A673 (cell line): ENCODE measurements at regions not wholly inside any gene's neighbourhood (a gene's known extent, or its start where the extent isn't known, plus 50 kb on each side); places are given as distances from the start of the nearest gene placed in this dataset.

Source experiments
- EZH2 ChIP-seq: fragments of 200-600 bp; sonication (generic); IDR thresholded peaks from 2 replicates; pipeline ENCODE4 v1.6.1; 2017; ENCODE audit warnings: borderline replicate concordance, low read depth, mild to moderate bottlenecking, mixed read lengths, antibody characterized with exemption, low read length; ENCODE audit not compliant: poor library complexity, severe bottlenecking
- TF ChIP-seq, protein P1 (sequence below): fragments of 300-800, 200-600 bp; sonication (generic); conservative IDR thresholded peaks from 2 replicates; pipeline ENCODE4 v1.5.1; 2017; ENCODE audit warnings: low read depth, mild to moderate bottlenecking, antibody characterized with exemption, low read length, moderate library complexity, mixed read lengths

DNA sequence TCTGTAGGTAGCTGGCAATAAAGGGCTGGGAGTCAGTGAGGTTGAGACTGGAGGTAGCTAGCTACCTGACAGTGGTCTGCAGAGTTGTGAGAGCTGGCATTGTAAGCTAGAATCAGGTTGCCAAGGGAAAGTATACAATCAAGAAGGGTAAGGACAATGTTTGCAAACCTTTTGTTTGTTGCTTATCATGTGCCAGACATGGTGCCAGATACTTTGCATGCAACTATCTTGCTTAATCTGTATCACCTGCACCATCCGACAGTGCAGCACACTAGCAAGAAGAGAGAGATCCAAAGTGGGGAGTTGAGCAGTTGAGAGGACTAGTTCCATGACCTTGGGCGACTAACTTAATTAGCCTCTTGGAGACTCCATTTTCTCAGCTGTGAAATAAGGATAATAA, 236.4 kb downstream of the PDCD6IP start:
- TF ChIP-seq, protein P1, sequence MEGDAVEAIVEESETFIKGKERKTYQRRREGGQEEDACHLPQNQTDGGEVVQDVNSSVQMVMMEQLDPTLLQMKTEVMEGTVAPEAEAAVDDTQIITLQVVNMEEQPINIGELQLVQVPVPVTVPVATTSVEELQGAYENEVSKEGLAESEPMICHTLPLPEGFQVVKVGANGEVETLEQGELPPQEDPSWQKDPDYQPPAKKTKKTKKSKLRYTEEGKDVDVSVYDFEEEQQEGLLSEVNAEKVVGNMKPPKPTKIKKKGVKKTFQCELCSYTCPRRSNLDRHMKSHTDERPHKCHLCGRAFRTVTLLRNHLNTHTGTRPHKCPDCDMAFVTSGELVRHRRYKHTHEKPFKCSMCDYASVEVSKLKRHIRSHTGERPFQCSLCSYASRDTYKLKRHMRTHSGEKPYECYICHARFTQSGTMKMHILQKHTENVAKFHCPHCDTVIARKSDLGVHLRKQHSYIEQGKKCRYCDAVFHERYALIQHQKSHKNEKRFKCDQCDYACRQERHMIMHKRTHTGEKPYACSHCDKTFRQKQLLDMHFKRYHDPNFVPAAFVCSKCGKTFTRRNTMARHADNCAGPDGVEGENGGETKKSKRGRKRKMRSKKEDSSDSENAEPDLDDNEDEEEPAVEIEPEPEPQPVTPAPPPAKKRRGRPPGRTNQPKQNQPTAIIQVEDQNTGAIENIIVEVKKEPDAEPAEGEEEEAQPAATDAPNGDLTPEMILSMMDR, result no peak
- no peak for TF ChIP-seq EZH2
